ENCODE measurements at regions not wholly inside any gene's neighbourhood (a gene's known extent, or its start where the extent isn't known, plus 50 kb on each side); places are given as distances from the start of the nearest gene placed in this dataset.

DNA sequence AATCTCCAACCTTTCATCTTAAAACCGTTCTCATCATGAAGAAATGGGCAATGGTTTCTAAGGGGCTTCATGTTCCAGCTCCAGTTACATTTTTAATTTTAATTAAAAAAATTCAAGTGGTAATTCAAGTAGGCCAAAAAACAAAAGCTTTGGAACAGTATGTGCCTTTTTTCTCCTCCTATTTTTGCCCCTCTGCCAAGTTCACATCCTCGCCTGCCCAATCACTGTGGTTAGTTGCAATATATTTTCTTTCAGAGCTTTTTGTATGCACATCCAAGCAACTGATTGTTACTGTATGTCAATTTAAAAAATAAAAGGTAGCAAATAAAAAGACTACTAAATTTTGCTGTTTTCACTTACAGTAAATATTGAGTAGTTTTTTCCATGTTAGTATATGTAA lies 99.8 kb upstream of the B3GAT2 start:
- ChIA-PET CTCF (interaction anchor here (0.6 kb wide), 1 partner anchor 294 kb away, joined by 3 read pairs; no protein-coding TSS in a partner anchor), POLR2A (no interaction called here)
- H3K9me3 ChIP-seq (ENCODE audit: control insufficient read depth, insufficient read depth, low read depth, low read length) = no peaks in the 10 kb centered on the region
- TF ChIP-seq KLF7 (tag by site-specific recombination; IDR thresholded peaks at IDR 0.05; ENCODE audit: borderline replicate concordance) (no peak), ZNF223 (tag by site-specific recombination; IDR thresholded peaks at IDR 0.05) (no peak), ZNF747 (tag by site-specific recombination; IDR thresholded peaks at IDR 0.05) (no peak), ZFP69B (tag by site-specific recombination; IDR thresholded peaks at IDR 0.05) (no peak), ZNF221 (tag by site-specific recombination; IDR thresholded peaks at IDR 0.05; ENCODE audit: borderline replicate concordance) (no peak), ZNF146 (tag by site-specific recombination; IDR thresholded peaks at IDR 0.05) (no peak), ZSCAN30 (tag by site-specific recombination; IDR thresholded peaks at IDR 0.05) (no peak), ZNF114 (tag by site-specific recombination; IDR thresholded peaks at IDR 0.05) (no peak), ZNF596 (tag by site-specific recombination; IDR thresholded peaks at IDR 0.05) (no peak), ZNF324 (tag by site-specific recombination; IDR thresholded peaks at IDR 0.05) (no peak), ZNF292 (tag by site-specific recombination; IDR thresholded peaks at IDR 0.05; ENCODE audit: borderline replicate concordance, low read depth) (no peak)
- no peaks in the 10 kb centered on the region for H3K4me1 ChIP-seq (ENCODE audit: control insufficient read depth, insufficient read depth, low read length)
- no peak overlapping the region for H3K4me3 ChIP-seq (ENCODE audit: low read depth, low read length)
- no peak overlapping the region for H3K27ac ChIP-seq (ENCODE audit: extremely low read depth, low read depth, low read length)
- no peaks in the 10 kb centered on the region for H3K36me3 ChIP-seq (ENCODE audit: control insufficient read depth in 2 of 2, insufficient read depth in 1 of 2, low read length in 2 of 2)

DNA sequence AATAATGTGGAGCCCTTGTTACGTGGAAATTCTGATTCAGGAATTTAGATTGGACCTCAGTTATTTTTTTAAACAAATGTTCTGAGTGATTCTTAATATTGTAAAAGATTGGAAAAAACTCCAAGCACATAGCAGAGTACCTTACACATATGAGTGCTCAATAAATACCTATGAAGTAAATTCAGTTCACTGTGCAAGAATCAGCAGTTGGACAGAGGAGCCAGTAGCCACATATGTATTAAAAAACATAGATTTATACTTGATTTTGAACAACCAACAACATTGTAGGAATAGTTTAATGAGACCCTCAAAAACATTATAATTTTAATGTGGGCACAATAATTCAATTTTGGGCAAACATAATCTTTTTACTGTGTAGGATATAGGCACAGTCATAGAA lies 109.3 kb upstream of the B3GAT2 start:
- H3K4me1 ChIP-seq (ENCODE audit: control insufficient read depth, insufficient read depth, low read length) = no peaks in the 10 kb centered on the region
- H3K27ac ChIP-seq (ENCODE audit: extremely low read depth, low read depth, low read length) = no peak overlapping the region
- POLR2A ChIA-PET = no interaction called here
- TF ChIP-seq ZNF404 (tag by site-specific recombination; IDR thresholded peaks at IDR 0.05) (no peak), REST (tag by site-specific recombination; IDR thresholded peaks at IDR 0.05) (peak; percentile 73)
- CTCF ChIA-PET = interaction anchor here (0.6 kb wide), 1 partner anchor 34 kb away, joined by 5 read pairs; no protein-coding TSS in a partner anchor
- H3K36me3 ChIP-seq (ENCODE audit: control insufficient read depth in 2 of 2, insufficient read depth in 1 of 2, low read length in 2 of 2) = no peaks in the 10 kb centered on the region
- H3K4me3 ChIP-seq (ENCODE audit: low read depth, low read length) = no peak overlapping the region
- H3K9me3 ChIP-seq (ENCODE audit: control insufficient read depth, insufficient read depth, low read depth, low read length) = no peaks in the 10 kb centered on the region

DNA sequence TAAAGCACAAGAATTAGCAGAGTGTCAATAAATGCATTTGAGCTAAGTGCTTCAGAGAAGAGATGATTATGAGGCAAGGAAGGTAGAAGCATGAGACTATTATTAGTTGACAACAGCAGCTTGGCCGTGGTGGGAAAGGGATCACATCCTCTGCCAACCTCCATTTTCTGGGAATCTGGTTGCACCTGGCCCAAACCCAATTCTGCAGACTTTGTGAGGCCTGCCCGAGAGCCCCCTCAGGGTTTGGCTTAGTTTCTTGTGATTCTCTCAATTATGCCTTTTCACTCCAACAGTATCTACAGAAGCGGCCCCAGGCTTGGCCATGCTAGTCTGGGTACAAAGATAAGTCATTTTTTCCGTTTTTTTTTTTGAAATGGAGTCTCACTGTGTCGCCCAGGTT lies 111.0 kb upstream of the B3GAT2 start:
- Histone ChIP-seq H3K4me3 (ENCODE audit: low read depth, low read length) (no peak overlapping the region), H3K4me1 (ENCODE audit: control insufficient read depth, insufficient read depth, low read length) (peaks cover 3% of the 10 kb centered on the region; the same call in 1 of the 2 replicates), H3K27ac (ENCODE audit: extremely low read depth, low read depth, low read length) (no peak overlapping the region), H3K36me3 (ENCODE audit: control insufficient read depth in 2 of 2, insufficient read depth in 1 of 2, low read length in 2 of 2) (no peaks in the 10 kb centered on the region), H3K9me3 (ENCODE audit: control insufficient read depth, insufficient read depth, low read depth, low read length) (no peaks in the 10 kb centered on the region)
- no peak for TF ChIP-seq GLIS2 (tag by site-specific recombination; IDR thresholded peaks at IDR 0.05)
- TF ChIP-seq, protein P1, sequence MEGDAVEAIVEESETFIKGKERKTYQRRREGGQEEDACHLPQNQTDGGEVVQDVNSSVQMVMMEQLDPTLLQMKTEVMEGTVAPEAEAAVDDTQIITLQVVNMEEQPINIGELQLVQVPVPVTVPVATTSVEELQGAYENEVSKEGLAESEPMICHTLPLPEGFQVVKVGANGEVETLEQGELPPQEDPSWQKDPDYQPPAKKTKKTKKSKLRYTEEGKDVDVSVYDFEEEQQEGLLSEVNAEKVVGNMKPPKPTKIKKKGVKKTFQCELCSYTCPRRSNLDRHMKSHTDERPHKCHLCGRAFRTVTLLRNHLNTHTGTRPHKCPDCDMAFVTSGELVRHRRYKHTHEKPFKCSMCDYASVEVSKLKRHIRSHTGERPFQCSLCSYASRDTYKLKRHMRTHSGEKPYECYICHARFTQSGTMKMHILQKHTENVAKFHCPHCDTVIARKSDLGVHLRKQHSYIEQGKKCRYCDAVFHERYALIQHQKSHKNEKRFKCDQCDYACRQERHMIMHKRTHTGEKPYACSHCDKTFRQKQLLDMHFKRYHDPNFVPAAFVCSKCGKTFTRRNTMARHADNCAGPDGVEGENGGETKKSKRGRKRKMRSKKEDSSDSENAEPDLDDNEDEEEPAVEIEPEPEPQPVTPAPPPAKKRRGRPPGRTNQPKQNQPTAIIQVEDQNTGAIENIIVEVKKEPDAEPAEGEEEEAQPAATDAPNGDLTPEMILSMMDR (tag by site-specific recombination; IDR thresholded peaks at IDR 0.05) = no peak
- no peak for TF ChIP-seq ZNF26 (tag by site-specific recombination; IDR thresholded peaks at IDR 0.05)
- TF ChIP-seq KLF8 (tag by site-specific recombination; IDR thresholded peaks at IDR 0.05) = no peak
- ChIA-PET POLR2A (no interaction called here), CTCF (no interaction called here)

Data from HEK293 (cell line).